Urinary bladder (tissue), 3 donors: ENCODE measurements at regions not wholly inside any gene's neighbourhood (a gene's known extent, or its start where the extent isn't known, plus 50 kb on each side); places are given as distances from the start of the nearest gene placed in this dataset.

Source experiments
- DNase-seq: peaks from one replicate; pipeline ENCODE4 v3.0.0-alpha.2; 2015; ENCODE audit errors: extremely low spot score
- H3K27ac ChIP-seq: one replicate; pipeline ENCODE4 v1.5.1; 2013; ENCODE audit warnings: low read depth, mild to moderate bottlenecking, moderate library complexity
- H3K36me3 ChIP-seq: one replicate; pipeline ENCODE4 v1.6.1; 2013; ENCODE audit warnings: mild to moderate bottlenecking, moderate library complexity; ENCODE audit not compliant: insufficient read depth
- H3K4me1 ChIP-seq: one replicate; pipeline ENCODE4 v1.6.1; 2013; ENCODE audit warnings: mild to moderate bottlenecking, moderate library complexity; ENCODE audit not compliant: insufficient read depth
- H3K4me3 ChIP-seq: one replicate; pipeline ENCODE4 v1.5.1; 2013; ENCODE audit warnings: low read depth, low read length
- WGBS: extraction: QIAGEN DNeasy Blood & Tissue Kit; methylation state at CpG from one replicate; pipeline ENCODE4 v1.1.7; 2013; 5-methylcytosine and 5-hydroxymethylcytosine counted together
- donor health status: healthy with polysubstance abuse.
- donor health status: healthy.

DNA sequence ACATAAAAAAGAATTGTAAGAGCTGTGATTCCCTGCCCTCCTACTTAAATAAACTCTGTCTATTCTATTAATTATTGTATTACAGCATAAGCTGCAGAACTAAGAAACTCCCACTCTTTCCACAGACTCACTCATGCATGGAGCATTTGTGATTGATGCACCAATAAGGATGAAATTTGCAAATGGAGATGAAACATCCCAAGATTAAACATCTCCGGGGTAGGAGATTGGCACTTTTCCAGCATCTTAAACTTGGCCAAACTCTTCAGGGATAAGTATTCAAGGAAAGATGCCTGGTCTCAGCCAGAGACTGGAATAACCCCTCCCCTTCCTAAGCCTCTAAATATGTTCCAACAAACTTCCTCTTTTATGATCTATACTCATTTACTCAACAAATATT, 472.0 kb downstream of the ACTL7B start:
- no peak overlapping the region for H3K4me3 ChIP-seq

DNA sequence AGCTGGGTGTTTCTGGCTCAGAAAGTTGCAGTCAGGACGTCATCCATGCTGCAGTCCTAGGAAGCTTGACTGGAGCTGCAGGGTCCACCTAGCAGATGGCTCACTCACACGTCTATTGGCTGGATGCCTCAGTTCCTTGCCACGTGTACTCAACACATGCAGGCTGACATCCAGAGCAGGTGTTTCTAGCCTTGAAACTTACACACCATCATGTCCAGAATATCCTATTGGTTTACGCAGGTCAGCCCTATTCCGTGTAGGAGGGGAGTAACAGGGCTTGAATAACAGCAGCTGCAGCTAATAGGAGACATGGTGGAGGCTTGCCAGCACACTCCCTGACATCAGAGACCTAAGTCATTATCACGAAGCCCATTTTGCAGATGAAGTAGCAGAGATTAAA, 473.5 kb downstream of the ACTL7B start:
- H3K36me3 ChIP-seq = no peaks in the 10 kb centered on the region
- WGBS = 79% methylated on average over 6 of the region's 6 CpGs
- no peak overlapping the region for H3K4me3 ChIP-seq
- no peak for DNase-seq
- H3K4me1 ChIP-seq = no peaks in the 10 kb centered on the region
- no peak overlapping the region for H3K27ac ChIP-seq

More for the DNA sequence above, 472.0 kb downstream of the ACTL7B start:
- 9% methylated on average over 1 of the region's 1 CpG for WGBS
- DNase-seq = peak; percentile 17
- Histone ChIP-seq H3K36me3 (no peaks in the 10 kb centered on the region), H3K4me1 (no peaks in the 10 kb centered on the region), H3K27ac (no peak overlapping the region)

- H3K27ac ChIP-seq = no peak overlapping the region
- H3K4me1 ChIP-seq = no peaks in the 10 kb centered on the region
- no peak for DNase-seq
- no peaks in the 10 kb centered on the region for H3K36me3 ChIP-seq
- no peak overlapping the region for H3K4me3 ChIP-seq
- 92% methylated on average over 2 of the region's 2 CpGs for WGBS
These were observed 477.9 kb downstream of the ACTL7B start for GRCh38 chr9:108377881-108378280.

DNA sequence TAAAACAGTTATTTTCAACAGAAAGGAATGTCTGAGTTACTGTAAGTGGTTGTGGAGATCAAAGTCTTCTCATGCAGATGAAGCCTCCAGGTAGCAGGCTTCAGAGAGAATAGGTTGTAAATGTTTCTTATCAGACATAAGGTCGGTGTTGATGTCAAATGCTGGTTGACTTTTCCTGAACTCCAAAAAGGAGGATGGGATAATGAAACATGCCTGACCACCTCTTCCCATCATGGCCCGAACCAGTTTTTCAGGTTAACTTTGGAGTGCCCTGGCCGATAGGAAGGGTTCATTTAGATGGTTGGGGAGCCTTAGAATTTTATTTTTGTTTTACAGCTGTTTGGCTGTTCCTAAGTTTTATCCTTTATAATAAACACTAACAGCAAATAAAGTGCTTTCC, 478.4 kb downstream of the ACTL7B start:
- H3K4me1 ChIP-seq = no peaks in the 10 kb centered on the region
- WGBS = 78% methylated on average over 3 of the region's 3 CpGs
- DNase-seq = no peak
- no peaks in the 10 kb centered on the region for H3K36me3 ChIP-seq
- no peak overlapping the region for H3K27ac ChIP-seq
- no peak overlapping the region for H3K4me3 ChIP-seq

DNA sequence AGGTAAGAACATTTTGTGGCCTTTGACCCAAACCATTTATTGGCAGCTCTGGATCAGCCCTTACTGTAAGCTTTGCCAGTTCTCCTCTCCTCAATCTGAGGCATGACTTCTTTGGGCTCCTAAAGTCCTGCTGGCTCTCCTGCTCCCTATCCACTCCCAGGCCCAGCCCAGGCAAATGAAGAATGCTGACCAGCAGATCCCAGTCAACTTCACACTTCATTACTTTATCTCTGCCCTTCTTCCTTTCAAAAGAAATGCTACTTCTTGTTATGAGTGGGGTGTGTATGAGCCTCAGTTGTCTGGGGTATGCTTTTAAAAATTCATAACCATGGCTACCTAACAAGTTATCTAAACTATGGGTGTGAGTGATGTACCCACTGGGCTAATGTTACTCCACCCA, 479.6 kb downstream of the ACTL7B start:
- no peaks in the 10 kb centered on the region for H3K36me3 ChIP-seq

GRCh38 chr9:108374626-108375025, 481.2 kb downstream of the ACTL7B start:
- H3K36me3 ChIP-seq = no peaks in the 10 kb centered on the region
- no peak overlapping the region for H3K27ac ChIP-seq
- no peak overlapping the region for H3K4me3 ChIP-seq
- H3K4me1 ChIP-seq = no peaks in the 10 kb centered on the region
- no peak for DNase-seq

More for the DNA sequence above, 479.6 kb downstream of the ACTL7B start:
- Histone ChIP-seq H3K4me1 (no peaks in the 10 kb centered on the region), H3K27ac (no peak overlapping the region), H3K4me3 (no peak overlapping the region)
- no peak for DNase-seq

- DNase-seq = no peak
- H3K4me3 ChIP-seq = no peak overlapping the region
- no peaks in the 10 kb centered on the region for H3K4me1 ChIP-seq
- H3K36me3 ChIP-seq = no peaks in the 10 kb centered on the region
- H3K27ac ChIP-seq = no peak overlapping the region
These were observed 488.6 kb downstream of the ACTL7B start for GRCh38 chr9:108367188-108367587.

- DNase-seq = no peak
- Histone ChIP-seq H3K27ac (no peak overlapping the region), H3K4me1 (no peaks in the 10 kb centered on the region), H3K4me3 (no peak overlapping the region), H3K36me3 (no peaks in the 10 kb centered on the region)
- WGBS = 45% methylated on average over 1 of the region's 1 CpG
These were observed 492.5 kb downstream of the ACTL7B start for GRCh38 chr9:108363311-108363710.

GRCh38 chr9:108360304-108360703, 495.5 kb downstream of the ACTL7B start:
- DNase-seq = no peak
- Histone ChIP-seq H3K27ac (no peak overlapping the region), H3K4me1 (no peaks in the 10 kb centered on the region), H3K4me3 (no peak overlapping the region), H3K36me3 (no peaks in the 10 kb centered on the region)
- WGBS = 96% methylated on average over 3 of the region's 3 CpGs

- 71% methylated on average over 2 of the region's 2 CpGs for WGBS
- H3K4me3 ChIP-seq = no peak overlapping the region
- no peak for DNase-seq
- no peak overlapping the region for H3K27ac ChIP-seq
- no peaks in the 10 kb centered on the region for H3K36me3 ChIP-seq
- no peaks in the 10 kb centered on the region for H3K4me1 ChIP-seq
These were observed 499.0 kb downstream of the ACTL7B start for GRCh38 chr9:108356806-108357205.

GRCh38 chr9:108351571-108351970, 504.2 kb downstream of the ACTL7B start:
- Histone ChIP-seq H3K27ac (no peak overlapping the region), H3K4me1 (no peaks in the 10 kb centered on the region), H3K36me3 (no peaks in the 10 kb centered on the region), H3K4me3 (no peak overlapping the region)
- no peak for DNase-seq
- 94% methylated on average over 5 of the region's 5 CpGs for WGBS

GRCh38 chr9:108347463-108348188, 508.2 kb downstream of the ACTL7B start:
- H3K27ac ChIP-seq = no peak overlapping the region
- WGBS = 63% methylated on average over 9 of the region's 9 CpGs
- DNase-seq = no peak

GRCh38 chr9:108345826-108346225, 510.0 kb downstream of the ACTL7B start:
- 57% methylated on average over 3 of the region's 3 CpGs for WGBS
- Histone ChIP-seq H3K27ac (no peak overlapping the region), H3K4me3 (no peak overlapping the region), H3K36me3 (no peaks in the 10 kb centered on the region), H3K4me1 (no peaks in the 10 kb centered on the region)
- no peak for DNase-seq

More at GRCh38 chr9:108347463-108348188, 508.2 kb downstream of the ACTL7B start:
- H3K4me1 ChIP-seq = no peaks in the 10 kb centered on the region
- H3K4me3 ChIP-seq = no peak overlapping the region
- no peaks in the 10 kb centered on the region for H3K36me3 ChIP-seq

DNA sequence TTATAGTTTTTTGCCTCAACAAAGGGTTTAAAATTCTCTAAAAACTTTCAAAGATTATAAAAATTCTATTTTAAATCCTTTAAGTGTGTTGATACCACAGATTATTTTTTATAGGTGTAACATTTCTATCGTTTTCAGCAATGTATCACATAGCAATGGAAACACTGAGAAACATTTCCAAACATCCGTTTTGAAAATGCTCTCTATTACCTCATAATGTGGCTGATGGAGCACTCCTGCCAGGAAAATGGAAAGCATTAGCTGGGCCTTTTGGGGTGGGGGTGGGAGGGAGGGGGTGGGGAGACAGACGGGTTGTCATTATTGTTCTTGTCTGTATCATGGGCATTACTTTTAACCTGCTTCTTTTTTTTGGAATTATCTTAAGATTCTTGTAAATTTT, 516.5 kb downstream of the ACTL7B start:
- WGBS = 34% methylated on average over 3 of the region's 3 CpGs
- Histone ChIP-seq H3K27ac (no peak overlapping the region), H3K4me1 (no peaks in the 10 kb centered on the region), H3K4me3 (no peak overlapping the region), H3K36me3 (no peaks in the 10 kb centered on the region)
- DNase-seq = no peak

DNA sequence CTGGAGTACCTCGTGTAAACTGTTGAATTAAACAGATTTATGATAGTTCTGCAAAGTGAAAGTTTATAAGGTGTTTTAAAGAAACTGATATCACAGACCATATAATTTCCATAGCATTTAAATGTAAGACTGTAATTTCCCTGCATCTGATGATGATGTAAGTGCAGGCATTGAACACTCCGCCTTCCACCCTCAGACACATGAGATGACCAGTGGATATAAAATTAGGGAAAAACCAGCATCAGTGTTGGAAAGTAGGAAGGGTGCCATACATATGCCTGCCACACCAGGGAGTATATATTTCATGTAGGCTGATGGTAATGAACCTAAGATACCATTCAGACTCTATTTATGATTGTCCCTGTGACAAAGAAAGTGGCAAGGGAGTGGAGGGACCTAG, 519.2 kb downstream of the ACTL7B start:
- no peak overlapping the region for H3K27ac ChIP-seq

More for the DNA sequence above, 519.2 kb downstream of the ACTL7B start:
- Histone ChIP-seq H3K4me1 (no peaks in the 10 kb centered on the region), H3K4me3 (no peak overlapping the region), H3K36me3 (no peaks in the 10 kb centered on the region)
- WGBS = 76% methylated on average over 2 of the region's 2 CpGs
- no peak for DNase-seq
